AG10803 (cell line): ENCODE measurements at regions not wholly inside any gene's neighbourhood (a gene's known extent, or its start where the extent isn't known, plus 50 kb on each side); places are given as distances from the start of the nearest gene placed in this dataset.

Experiments
- DNase-seq: peaks from one replicate; pipeline ENCODE4 v3.0.0; 2010; ENCODE audit warnings: low read depth
- H3K4me3 ChIP-seq: 2 replicates; pipeline ENCODE4 v1.5.1; 2011; ENCODE audit warnings: mild to moderate bottlenecking, low read length, control low read depth
- TF ChIP-seq, protein P1 (sequence below): conservative IDR thresholded peaks from 2 replicates; pipeline ENCODE4 v1.5.1; 2011; ENCODE audit warnings: mild to moderate bottlenecking, low read length, control low read depth, inconsistent platforms

DNA sequence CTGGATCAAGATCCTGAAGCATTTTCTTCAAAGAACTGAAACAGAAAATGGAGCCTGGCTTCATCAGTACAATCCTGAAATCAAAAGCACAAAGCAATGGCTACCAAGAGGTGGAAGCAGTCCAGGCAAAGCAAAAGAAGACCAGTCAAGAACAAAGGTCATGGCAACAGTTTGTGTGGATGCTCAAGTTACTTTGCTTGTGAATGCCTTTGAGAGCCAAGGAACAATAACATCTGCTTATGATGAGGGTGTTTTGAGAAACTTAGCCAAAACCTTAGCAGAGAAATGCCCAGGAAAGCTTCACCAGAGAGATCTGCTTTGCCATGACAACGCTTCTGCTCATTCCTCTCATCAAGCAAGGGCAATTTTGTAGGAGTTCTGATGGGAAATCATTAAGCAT is 723.1 kb downstream of the TMEM182 start:
- TF ChIP-seq, protein P1, sequence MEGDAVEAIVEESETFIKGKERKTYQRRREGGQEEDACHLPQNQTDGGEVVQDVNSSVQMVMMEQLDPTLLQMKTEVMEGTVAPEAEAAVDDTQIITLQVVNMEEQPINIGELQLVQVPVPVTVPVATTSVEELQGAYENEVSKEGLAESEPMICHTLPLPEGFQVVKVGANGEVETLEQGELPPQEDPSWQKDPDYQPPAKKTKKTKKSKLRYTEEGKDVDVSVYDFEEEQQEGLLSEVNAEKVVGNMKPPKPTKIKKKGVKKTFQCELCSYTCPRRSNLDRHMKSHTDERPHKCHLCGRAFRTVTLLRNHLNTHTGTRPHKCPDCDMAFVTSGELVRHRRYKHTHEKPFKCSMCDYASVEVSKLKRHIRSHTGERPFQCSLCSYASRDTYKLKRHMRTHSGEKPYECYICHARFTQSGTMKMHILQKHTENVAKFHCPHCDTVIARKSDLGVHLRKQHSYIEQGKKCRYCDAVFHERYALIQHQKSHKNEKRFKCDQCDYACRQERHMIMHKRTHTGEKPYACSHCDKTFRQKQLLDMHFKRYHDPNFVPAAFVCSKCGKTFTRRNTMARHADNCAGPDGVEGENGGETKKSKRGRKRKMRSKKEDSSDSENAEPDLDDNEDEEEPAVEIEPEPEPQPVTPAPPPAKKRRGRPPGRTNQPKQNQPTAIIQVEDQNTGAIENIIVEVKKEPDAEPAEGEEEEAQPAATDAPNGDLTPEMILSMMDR: no peak
- no peak overlapping the region for H3K4me3 ChIP-seq
- DNase-seq: no peak

DNA sequence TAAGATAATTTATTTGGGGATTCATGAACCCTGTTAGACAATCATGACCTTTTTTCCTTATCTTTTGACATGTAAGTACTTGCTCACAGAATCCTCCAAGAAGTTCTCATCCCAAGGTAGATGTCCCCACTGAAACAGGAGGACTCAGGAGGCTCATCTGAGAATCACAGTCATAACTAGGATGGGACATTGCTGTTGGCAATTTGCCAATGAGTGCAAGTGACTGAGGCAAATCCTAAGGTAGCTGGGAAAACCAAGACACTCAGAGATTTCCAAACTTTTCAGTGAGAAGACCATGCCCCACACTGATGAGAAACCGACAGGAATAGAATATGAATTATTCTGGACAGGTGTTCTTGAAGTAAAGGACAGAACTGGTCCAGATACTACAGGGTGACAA is 735.0 kb downstream of the TMEM182 start:
- H3K4me3 ChIP-seq: no peak overlapping the region
- no peak for DNase-seq
- TF ChIP-seq, protein P1: no peak

DNA sequence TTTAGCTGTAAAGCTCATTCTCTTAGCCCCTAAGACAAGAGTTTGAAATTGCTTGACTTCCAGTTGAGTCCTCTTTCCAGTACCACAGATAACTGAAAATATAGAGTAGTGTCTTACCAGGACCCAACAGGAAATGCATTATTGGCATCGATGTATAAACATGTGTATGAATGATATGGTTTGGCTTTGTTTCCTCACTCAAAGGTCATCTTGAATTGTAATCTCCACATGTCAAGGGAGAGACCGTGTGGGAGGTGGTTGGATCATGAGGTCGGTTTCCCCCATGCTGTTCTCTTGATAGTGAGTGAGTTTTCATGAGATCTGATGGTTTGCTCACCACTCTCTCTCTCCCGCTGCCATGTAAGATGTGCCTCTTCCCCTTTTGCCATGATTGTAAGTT is 745.0 kb downstream of the TMEM182 start:
- H3K4me3 ChIP-seq: no peak overlapping the region
- no peak for DNase-seq
- TF ChIP-seq, protein P1: no peak

DNA sequence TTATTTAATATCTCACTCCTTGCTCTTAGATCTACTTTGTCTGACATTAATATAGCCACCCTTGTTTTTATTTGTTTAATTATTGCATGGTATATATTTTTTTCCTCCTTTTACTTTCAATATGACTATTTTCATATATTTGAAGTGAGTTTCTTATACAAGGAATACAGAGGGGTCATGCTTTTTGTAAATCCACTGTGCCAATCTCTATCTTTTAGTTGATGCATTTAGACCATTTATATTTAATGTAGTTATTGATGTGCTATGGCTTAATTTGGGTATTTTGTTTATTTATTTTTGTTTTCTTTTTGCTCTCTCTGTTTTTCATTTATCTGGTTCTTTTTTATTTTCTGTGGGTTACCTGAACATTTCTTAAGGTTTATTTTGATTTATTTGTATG is 750.6 kb downstream of the TMEM182 start:
- TF ChIP-seq, protein P1: no peak
- H3K4me3 ChIP-seq: no peak overlapping the region
- no peak for DNase-seq

DNA sequence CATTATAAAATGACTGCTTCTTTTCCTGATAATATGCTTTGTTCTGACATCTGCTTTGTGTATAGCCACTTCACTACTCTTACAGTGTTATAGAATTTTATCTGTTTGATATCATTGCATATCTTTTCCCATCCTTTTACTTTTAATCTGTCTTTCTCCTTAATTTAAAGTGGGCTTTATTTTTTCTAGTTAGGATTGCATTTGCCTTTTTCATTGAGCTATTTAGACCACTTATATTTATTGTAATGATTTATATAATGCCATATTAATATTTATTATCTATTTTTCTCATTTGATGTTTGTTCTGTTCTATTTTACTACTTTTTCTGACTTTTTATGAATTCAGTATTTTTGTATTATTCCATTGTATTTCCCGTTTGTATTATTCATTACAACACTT is 758.7 kb downstream of the TMEM182 start:
- DNase-seq: no peak
- TF ChIP-seq, protein P1: no peak

DNA sequence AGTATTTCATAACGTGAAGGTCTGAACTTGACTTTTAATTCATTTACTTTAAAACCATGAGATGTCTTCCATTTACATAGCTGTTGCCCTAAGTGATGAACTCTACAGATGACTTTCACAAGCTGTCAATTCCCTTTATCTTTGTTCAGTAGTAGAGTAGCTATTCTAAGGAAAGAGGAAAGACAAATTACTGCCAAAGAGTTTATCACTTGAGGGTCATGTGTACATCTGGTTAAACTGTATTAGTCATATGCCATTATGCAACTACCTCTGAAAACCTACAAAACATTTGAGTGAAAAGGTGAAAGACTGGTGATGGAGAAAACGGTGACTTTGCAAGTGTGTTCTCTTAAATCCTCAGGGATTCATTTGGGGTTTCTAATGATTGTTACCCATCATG is 763.9 kb downstream of the TMEM182 start:
- DNase-seq: no peak
- TF ChIP-seq, protein P1: no peak
- no peak overlapping the region for H3K4me3 ChIP-seq

More for the DNA sequence above, 758.7 kb downstream of the TMEM182 start:
- no peak overlapping the region for H3K4me3 ChIP-seq

DNA sequence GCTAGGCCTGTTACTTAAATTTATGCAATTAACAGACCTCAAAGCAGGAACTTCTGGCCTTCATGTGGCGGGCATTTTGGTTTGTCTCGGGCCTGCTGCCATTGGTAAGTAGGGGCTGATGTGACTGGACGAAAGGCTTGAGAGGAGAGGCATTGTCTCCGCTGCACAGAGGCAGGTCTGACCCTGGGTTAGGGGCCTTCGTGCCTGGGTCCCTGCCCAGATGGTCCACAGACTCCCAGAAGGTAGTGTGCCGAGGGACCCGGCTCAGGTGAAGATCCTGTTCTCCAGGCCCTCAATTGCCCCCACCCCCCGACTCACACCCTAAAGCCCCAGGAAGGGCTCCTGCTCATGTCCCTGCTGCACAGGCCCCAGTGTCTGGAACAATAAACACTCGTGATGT is 764.9 kb downstream of the TMEM182 start:
- TF ChIP-seq, protein P1: no peak
- no peak for DNase-seq
- no peak overlapping the region for H3K4me3 ChIP-seq
